GM18909 (cell line): ENCODE measurements at regions not wholly inside any gene's neighbourhood (a gene's known extent, or its start where the extent isn't known, plus 50 kb on each side); places are given as distances from the start of the nearest gene placed in this dataset.

Experiments used
- ATAC-seq: cut with Tn5 transposase; IDR thresholded peaks from one replicate; pipeline ENCODE4 v1.9.1; 2021; ENCODE audit warnings: mild to moderate bottlenecking; ENCODE audit not compliant: unreplicated experiment, poor library complexity

DNA sequence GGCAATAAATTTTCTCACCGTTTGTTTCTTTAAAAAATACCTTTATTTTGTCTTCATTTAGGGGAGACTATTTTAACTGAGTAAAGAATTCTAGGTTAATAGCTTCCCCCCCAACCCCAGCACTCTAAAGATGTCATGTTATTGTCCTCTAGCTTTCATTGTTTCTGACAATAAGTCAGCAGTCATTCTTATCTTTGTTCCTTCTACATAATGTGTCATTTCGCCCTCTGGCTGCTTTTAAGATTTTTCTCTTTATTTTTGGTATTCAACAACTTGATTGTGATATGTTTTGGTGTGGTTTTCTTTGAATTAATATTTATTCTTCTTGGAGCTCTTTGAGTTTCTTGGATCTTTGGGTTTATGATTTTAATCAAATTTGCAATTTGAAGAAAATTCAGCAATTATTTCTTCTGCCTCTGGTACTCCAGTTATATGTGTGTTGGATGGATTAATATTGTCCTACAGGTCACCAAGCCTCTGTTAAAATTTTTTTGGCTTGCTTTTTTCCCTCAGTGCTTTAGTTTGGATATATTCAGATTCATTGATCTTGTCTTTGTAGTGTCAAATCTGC lies 64.6 kb upstream of the ELN start:
- ATAC-seq: no peak

DNA sequence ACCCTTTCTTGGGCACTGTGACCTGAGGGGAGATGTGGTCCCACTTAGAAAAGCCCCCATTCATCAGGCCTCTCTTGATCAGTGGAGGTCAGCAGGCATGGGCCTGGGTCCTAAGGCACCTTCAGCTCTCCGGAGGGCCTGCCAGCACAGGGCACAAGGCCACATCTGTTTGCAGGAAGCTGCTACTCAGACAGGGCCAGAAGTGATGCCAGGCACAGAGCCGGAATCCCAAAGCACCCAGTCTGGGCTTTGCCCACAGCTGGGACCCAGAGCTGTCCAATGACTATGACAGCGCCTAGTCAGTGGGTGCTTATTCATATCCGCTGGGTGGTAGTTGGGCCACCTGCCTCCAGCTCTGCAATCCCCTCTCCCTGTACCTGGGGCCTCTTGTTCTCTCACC lies 63.2 kb upstream of the ELN start:
- ATAC-seq: no peak

DNA sequence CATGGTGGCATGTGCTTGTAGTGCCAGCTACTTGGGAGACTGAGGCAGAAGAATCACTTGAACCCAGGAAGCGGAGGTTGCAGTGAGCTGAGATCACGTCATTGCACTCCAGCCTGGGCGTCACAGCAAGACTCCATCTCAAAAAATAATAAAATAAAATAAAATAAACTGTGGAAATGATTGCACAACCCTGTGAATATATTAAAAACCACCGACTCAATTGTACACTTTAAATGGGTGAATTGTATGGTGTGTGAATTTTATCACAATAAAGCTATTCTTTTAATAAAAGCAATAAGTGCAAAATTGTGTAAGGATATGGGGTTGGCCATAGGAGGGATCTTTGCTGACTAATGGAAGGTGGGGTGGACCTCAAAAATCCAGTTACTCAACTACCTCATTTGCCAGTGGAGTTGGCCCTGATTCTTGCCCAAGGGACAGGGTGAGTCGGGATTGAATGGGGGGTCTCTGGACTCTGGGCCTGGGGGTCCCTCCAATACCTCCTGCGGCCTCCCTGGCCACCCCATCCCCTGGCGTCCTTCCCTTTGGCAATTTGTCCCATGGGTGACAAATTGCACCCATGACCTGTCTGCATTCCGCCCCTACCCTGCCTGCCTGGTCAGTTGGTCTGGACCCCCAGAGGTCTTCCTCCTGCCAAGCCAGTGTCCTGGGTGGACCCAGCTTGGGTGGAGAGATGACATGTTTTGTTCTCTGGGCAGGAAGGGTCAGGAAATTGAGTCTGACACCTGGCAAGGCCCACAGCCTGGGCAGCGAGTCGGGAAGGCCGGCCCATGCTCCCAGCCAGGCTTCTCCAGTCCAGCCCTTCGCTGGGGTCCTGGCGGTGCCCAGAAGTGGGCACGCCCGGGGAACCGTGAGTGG lies 61.7 kb upstream of the ELN start:
- ATAC-seq: no peak

DNA sequence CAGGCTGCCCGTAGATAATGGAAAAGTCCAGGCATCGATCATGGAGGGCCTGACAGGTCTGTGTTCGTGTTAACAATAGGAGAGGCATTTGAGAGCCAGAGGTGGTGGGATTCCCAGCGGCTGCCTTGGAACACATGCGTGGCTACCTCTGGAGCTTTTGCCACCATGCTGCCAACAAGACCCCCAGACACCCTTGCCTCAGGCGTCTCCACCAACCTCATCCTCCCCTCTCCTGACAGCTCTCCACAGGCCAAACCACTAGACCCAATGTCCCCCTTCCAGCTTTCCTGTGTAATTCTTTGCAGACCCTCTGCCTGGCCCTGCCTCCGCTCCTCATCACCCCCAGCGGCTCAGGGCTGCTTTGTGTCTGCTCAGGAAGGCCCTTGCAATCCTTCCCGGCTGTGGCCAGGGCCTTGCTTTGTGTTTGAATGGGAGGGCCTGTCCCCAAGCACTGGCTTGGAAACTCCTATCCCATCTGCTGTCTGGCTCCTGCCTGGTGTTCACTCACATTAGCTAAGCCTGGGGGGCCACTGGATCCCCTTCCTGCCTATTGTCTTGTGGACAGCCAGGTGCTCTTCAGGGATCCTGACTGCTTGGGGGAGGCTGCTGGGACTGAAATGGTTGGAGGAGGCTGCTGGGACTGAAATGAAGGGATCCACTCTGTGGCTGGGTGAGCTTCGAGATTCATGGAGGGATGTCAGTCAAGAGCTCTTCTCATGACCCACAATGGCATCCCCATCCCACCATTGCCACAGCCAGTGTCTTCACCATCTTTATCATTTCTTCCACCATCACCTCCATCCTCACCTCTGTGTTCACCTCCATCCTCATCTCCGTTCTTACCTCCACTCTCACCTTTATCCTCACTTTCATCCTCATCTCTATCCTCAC lies 60.8 kb upstream of the ELN start:
- ATAC-seq: no peak

DNA sequence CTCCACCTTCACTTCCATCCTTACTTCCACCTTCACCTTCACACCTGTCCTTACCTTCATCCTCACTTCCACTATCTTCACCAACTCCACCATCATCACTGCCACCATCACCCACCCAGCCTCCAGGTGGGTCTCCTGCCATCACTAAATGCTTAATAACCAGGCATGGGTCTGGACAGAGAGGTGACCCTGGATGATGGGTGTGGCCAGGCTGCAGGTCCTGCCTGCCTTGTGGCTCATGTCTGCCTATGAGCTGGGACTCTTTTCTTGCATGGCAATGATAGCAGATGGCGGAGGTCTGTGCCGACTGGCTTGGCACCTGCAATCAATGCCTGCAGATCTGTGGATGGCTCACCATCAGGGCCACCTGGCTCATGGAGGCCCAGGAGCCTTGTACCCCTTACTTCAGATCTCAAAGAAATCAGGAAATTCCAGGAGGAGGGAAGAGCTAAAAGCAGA lies 60.1 kb upstream of the ELN start:
- no peak for ATAC-seq

DNA sequence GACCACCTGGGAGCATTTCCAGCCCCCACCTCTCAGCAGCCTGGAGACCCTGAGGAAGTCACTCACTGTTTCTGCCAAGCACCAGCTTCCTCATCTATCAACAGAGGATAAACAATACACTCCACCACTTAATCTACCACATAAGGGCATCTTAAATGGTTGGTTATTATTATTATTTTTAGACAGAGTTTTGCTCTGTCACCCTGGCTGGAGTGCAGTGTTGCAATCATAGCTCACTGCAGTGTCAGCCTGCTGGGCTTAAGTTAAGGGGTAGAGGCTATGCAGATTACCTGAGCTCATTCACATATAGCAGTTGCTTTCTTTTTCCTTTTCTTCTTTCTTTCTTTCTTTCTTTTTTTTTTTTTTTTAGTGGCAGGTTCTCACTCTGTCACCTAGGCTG lies 59.5 kb upstream of the ELN start:
- no peak for ATAC-seq

DNA sequence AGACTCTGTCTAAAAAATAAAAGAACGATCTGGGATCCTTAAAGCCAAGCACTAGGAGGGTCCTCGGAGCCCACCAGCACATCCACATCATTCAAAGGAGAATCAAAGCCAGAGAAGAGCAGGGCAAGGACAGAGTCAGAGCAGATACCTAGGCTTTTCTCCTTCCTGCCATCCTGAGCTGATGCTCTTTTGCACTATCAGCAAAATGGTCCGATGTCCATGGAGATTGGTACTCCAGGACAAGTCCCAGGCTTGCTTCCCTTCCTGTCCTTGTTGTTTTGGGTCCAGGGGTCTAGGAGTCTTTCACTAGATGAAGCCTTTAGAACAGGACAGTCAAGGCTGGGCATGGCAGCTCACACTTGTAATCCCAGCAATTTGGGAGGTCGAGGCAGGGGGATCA lies 58.0 kb upstream of the ELN start:
- ATAC-seq: no peak

DNA sequence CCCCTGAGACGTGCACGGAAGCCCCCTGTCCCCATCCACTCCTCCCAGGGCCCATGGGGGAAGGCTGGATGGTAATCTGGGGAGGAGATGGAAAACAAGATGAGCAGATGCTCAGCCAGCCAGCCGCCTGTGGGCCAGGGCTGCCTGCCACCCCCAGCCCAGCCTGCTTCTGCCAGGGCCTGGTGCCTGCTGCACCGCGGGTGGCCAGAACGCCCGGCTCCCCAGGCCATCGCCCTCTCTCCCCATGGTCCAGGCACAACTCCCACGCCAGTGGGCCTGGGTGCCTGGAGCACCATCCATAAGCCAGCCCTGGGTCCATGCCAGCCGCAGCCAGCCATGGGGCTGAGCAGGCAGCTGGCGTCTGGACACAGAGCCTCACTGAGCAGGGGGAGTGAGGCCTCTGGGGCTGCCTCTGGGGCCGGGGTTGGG lies 57.2 kb upstream of the ELN start:
- peak; percentile 8 for ATAC-seq

DNA sequence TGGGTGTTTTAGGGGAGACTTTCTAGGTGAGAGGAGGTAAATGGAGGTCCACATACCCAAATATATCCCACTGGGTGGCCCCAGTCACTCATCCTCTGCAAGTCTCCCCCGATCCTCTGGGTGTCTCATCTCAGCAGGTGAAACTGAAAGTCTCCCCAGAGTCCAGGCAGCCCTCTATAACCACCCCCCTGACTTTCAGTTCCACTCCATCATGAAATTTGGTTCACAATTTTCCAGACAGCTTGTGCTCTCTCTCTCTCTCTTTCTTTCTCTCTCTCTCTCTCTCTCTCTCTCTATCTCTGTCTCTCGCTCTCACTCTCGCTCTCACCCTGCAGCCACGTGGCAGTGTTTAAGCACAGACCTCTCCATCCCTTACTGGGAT lies 56.7 kb upstream of the ELN start:
- ATAC-seq: peak; percentile 74

DNA sequence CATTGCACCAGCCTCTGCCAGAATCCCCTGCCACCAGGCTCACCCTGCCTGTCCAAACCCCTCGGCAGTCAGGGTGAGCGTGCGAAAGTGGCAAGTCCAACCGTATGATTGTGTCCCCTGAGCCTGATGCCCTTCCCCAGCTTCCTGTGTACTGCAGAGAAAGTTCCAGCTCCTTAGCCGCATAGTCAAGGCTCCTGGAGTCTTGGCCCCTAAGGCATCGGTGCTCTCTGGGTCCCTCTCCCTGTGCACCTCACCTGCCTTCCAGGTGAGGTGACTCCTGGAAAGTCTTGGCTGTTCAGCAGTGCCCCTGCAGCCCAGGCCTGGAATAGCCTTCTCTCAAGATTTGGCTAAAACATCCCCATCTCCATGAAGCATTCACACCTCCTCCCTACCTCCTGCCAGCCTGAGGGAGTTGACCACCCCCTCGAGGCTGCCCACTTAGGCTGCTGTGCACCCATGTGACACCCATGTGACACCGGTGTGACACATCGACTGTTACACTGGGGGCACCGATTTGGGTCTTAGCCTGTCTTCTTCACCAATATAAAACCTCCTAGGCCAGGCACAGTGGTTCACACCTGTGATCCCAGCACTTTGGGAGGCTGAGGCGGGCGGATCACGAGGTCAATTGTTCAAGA lies 56.1 kb upstream of the ELN start:
- ATAC-seq: no peak

DNA sequence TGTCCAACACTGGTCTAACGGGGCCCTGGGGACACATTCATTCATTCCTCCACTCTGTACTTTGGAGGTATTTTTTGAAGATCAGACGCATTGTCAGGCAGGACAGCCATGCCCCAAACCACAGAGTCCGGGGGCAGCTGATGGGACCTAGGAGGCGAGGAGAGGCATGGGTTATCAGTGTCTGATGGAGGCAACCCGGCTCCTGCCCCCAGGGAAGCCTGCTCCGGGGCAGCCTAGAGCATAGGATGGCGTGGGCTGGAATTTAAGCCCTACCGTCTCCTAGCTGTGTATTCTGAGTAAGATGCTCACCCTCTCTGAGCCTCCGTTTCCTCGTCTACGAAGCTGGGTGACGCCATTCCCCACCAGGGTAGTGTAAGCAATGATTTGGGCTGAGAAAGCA lies 55.4 kb upstream of the ELN start:
- ATAC-seq: no peak

DNA sequence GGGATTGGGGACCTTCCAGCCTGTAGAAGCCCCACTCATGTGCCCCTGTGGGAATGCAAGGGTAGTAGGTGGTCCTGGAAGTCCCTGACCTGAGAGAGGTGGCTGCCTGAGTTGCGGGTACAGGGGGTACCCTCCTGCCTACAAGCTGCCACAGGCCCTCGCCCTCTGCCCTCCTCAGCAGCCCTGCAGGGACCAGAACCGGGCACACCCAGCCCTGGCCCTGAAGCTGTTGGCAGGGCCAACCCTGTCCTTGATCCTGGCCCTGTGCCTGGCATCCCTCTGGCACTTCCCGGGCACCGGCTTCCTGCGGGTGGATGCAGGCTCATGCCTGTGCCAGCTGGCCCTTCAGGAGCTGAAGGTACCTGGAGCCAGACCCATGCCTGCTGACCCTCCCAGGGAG lies 54.9 kb upstream of the ELN start:
- no peak for ATAC-seq

DNA sequence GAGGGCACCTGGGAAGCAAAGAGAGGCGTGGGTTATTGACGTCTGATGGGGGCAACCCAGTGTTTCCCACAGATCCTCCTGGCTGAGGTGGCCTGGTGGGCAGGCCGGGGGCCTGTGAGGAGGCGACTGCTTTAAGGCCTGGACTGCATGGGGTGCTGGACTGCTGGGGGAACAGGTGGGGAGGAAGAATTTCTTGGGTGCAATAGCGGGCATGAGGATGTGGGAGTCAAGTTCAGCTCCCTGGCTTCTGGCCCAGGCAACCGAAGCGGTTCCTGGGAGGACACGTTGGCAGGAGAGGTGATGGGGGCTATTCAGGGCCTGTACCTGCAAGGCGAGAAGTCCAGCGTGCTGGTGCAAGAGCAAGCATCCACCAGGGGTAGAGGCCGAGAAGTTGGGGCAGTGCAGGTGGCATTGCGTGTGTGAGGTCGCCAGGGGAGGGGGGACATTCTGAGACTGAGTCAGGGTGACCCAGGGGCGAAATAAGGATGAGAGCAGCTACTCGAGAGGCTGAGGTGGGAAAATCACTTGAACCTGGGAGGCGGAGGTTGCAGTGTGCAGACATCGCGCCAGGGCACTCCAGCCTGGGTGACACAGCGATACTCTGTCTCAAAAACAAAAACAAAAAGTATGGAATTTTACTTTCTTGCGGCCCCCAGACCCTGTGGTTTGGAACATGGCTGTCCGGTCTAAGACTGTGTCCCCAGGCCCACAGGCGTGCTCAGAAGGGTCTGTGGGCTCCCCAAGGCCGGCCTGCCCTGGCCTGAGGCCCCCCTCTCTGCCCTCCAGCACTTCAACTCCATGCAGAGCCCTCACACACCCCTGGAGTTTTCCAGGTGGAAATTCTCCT lies 53.6 kb upstream of the ELN start:
- ATAC-seq: no peak

DNA sequence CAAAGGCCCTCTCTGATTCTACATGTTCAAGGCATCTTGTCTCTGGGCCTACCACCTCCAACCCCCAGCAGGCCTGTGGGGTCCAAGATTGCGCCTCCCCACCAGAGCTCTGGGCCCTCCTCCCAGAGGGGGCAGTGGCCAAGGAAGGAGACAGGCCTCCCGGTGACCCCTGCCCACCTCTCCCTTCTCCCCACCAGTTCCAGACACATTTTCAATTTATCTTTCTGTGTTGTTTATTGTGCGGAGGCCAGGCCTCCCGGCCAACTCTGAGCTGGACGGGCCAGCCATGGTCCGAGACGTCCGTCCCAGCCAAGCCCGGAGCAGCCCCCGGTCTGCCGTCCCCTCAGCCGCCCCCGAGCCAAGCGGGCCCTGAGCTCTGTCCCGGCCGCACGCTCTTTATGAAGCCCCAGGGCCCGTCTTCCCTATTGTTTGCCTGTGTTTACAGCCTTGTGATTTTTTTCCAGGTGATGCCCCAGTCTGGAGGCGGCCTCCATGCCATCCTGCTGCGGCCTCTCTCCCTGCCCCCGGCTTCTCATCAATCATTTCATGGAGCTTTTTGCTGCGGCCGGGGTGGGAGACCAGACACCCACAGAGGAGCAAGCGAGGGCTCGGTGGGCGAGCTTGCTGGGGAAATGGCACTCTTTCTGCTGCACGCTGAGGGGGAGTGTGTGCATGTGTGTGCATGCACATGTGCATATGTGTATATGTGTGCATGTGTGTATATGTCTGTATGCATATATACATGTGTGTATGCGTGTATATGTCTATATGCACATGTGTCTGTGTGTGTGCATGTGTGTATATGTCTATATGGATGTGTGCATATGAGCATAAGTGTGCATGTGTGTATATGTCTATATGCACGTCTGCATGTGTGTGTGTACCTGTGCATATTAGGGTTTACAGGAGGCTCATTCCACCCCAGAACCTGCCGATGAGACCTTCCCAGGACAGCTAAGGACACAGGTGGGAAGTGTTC lies 52.7 kb upstream of the ELN start:
- ATAC-seq: no peak

DNA sequence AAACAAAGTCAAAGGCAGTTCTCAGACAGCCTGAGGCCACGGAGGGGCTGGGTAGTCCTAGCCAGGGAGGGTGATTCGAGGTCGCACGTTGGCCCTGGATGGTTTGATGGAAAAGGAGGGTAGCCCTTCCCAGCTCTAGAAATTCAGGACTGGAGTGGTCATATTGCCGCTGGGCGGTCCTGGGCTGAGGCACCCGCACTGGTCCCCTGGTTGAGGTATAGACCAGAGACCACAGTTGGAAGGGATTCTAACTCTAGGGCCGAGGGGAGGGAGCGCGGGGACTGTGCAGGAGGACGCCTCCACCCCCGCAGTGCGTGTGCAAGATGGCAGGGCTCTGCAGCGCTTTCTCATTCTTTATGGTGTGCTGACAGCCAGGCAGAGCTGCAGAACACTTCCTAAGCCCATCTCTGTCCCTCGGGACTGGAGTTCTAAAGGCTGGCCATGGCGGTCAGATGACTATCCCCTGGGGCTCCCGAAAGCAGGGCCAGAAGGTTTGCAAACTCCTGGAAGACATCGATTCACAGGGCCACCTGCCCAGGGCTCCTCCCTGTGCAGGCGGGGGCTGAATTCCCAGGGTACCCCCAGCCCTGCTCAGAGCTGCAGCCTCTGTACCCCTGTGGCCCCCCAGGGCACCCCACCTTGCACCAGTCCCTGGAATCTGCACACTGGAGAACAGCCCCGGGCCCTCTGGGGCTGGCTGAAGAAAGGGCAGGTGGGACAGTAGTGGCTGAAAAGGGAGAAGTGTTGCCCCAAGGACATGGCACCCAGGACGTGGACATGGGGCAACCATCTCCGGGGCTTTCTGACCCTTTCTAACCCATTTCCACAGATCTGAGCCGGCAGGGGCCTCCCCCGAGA lies 51.0 kb upstream of the ELN start:
- no peak for ATAC-seq

DNA sequence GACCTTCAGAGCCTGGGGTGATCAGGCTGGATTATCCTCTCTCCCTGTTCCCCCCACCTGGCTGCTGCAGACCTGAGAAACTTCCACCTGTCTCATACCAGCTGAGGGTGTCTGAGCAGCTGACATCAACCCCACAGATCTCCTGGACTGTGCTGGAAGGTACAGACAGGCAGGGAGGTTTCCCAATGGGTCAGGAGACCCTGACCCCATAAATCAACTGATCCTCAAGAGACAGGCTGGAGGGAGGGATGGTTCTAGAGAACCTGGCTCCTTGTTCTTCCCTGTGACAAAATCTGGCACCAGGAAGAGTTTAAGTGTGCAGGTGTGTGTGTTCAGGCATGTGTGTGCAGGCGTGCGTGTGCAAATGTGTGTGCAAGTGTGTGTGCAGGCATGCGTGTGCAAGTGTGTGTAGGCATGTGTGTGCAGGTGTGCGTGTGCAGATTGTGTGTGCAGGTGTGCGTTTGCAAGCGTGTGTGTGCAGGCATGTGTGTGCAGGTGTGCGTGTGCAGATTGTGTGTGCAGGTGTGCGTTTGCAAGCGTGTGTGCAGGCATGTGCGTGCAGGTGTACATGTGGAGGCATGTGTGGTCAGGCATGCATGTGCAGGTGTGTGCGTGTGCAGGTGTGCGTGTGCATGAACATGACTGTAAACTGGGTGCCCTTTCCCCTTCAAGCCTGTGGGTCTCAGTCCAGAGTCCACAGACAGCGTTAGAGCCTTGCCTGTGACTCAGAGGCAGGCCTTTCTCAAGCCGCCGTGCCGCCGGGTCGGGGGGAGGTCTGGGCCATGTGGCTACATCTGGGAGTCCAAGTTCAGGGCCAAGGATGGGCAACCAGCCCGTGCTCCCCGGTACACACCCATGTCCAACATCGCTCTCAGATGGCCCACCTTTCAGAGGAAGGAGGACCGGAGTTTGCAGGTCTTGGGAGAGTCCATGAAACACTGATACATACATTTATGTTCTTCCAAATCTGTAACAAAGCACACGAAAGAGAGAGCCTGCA lies 50.1 kb upstream of the ELN start:
- ATAC-seq: no peak
